ENCODE measurements at regions not wholly inside any gene's neighbourhood (a gene's known extent, or its start where the extent isn't known, plus 50 kb on each side); places are given as distances from the start of the nearest gene placed in this dataset.

DNA sequence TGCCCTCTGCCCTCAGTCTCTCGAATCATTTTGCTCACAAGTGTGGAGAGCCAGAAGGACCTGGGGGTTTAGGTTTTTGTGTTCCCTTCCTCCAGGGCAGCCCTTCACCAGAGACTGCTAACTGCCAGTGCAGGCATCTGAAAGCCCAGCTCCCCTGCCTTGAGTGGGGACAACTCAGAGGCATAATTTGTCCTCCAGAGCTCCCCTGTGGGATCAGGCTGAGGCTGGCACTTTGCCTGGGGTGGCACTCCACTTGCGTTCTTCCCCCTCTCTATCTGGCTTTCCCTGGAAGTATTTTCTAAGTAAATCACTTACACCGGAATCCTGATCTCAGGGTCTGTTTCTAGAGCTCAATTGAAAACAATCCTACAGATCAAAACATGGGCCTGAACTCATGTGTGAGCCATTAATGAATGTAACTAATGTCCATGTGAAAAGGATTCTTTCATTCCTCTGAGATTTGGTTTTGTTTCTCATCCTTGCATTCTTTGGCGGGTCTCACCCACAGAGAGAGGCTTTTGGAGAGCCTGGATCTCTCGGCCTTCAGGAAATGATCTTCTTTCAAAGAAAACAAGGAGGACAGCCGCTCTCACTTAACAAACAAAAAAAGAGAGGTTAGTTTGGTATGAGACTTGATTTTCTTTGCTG, 125.7 kb upstream of the RIPOR2 start:
- no peak overlapping the region for H3K9ac ChIP-seq (ENCODE audit: low read depth in 1 of 2, low read length in 2 of 2)
- H3K4me1 ChIP-seq (ENCODE audit: control insufficient read depth in 2 of 2, insufficient read depth in 2 of 2, low read length in 2 of 2) = no peaks in the 10 kb centered on the region
- H3K9me3 ChIP-seq (ENCODE audit: control insufficient read depth in 2 of 2, low read length in 2 of 2) = no peaks in the 10 kb centered on the region
- H3K27me3 ChIP-seq (ENCODE audit: control insufficient read depth in 2 of 2, insufficient read depth in 2 of 2, low read length in 2 of 2) = peaks cover 0 to 5% of the 10 kb centered on the region in 2 donors
- no peak overlapping the region for H3K27ac ChIP-seq (ENCODE audit: low read depth in 2 of 2, low read length in 2 of 2)
- no peaks in the 10 kb centered on the region for H3K36me3 ChIP-seq (ENCODE audit: control insufficient read depth in 2 of 2, insufficient read depth in 2 of 2, low read length in 2 of 2)
- no peak overlapping the region for H3K4me3 ChIP-seq (ENCODE audit: low read length in 2 of 2)

DNA sequence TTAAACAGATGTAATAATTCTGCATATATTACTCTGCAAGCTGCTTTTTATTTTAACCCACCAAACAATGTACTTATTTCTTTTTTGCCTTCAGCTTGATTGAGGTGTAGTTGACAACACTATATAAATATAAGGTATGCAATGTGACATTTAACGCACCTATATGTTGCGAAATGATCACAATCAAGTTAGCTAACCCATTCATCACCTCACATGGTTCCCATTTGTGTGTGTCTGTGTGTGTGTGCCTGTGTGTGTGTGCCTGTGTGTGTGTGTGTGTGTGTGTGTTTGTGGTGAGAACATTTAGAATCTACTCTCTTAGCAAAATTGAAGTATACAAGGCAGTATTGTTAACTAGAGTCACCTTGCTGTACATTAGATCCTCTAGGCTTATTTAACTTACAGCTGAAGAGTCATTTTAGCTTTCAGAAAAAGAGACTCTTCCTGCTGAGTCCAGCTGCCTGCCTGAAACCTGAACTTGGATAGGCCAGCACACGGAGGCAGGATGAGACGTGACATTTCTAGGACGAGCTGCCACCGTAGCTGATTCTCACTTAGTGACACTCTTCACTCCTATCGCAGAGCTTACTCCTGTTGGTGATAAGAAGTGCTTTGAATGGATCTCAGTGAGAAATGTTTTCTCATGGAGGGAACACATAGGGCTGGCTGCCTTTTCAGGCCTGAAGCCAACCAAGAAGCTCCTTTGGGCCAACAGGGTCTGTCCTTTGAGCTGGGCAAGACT, 126.5 kb upstream of the RIPOR2 start:
- Histone ChIP-seq H3K27ac (ENCODE audit: low read depth in 2 of 2, low read length in 2 of 2) (no peak overlapping the region), H3K9ac (ENCODE audit: low read depth in 1 of 2, low read length in 2 of 2) (no peak overlapping the region), H3K4me1 (ENCODE audit: control insufficient read depth in 2 of 2, insufficient read depth in 2 of 2, low read length in 2 of 2) (no peaks in the 10 kb centered on the region), H3K9me3 (ENCODE audit: control insufficient read depth in 2 of 2, low read length in 2 of 2) (no peaks in the 10 kb centered on the region), H3K4me3 (ENCODE audit: low read length in 2 of 2) (no peak overlapping the region), H3K36me3 (ENCODE audit: control insufficient read depth in 2 of 2, insufficient read depth in 2 of 2, low read length in 2 of 2) (no peaks in the 10 kb centered on the region), H3K27me3 (ENCODE audit: control insufficient read depth in 2 of 2, insufficient read depth in 2 of 2, low read length in 2 of 2) (peaks cover 0 to 5% of the 10 kb centered on the region in 2 donors)

DNA sequence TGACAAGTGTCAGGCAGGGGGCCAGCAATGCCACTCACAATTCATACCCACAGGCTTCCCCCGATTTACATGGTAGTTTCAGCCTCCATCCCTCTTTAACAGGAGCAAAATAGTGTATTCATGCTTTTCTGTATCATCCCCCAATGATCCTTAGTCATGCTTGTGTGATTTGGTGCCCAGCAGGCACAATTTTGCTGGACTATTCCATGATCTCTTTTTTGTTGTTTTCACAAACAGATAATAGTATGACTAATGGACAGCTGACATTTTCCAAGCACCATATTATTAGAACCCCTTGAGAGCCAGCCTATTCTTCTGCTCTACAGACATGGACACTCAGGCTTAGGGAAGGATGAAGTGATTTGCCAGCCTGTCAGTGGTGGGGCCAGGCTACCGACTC, 128.2 kb upstream of the RIPOR2 start:
- Histone ChIP-seq H3K9ac (ENCODE audit: low read depth in 1 of 2, low read length in 2 of 2) (no peak overlapping the region), H3K4me3 (ENCODE audit: low read length in 2 of 2) (no peak overlapping the region), H3K27me3 (ENCODE audit: control insufficient read depth in 2 of 2, insufficient read depth in 2 of 2, low read length in 2 of 2) (peaks cover 0 to 5% of the 10 kb centered on the region in 2 donors), H3K27ac (ENCODE audit: low read depth in 2 of 2, low read length in 2 of 2) (no peak overlapping the region), H3K36me3 (ENCODE audit: control insufficient read depth in 2 of 2, insufficient read depth in 2 of 2, low read length in 2 of 2) (no peaks in the 10 kb centered on the region), H3K4me1 (ENCODE audit: control insufficient read depth in 2 of 2, insufficient read depth in 2 of 2, low read length in 2 of 2) (no peaks in the 10 kb centered on the region), H3K9me3 (ENCODE audit: control insufficient read depth in 2 of 2, low read length in 2 of 2) (no peaks in the 10 kb centered on the region)

DNA sequence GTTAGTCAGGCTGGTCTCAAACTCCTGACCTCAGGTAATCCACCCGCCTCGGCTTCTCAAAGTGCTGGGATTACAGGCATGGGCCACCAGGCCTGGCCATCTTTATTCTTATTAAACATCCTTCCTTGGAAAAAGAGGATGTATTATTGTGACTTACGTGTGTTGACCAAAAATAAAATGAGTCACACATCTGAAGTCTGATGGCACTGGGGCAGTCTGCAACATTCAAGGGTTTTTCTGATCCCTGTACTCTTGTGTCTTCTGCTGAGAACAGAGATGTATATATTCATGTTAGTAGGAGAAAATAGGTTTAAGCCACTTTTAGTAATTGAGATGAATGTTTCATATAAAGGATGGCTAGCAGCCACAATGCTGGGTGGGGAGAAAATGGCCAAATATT, 129.9 kb upstream of the RIPOR2 start:
- Histone ChIP-seq H3K4me1 (ENCODE audit: control insufficient read depth in 2 of 2, insufficient read depth in 2 of 2, low read length in 2 of 2) (no peaks in the 10 kb centered on the region), H3K9ac (ENCODE audit: low read depth in 1 of 2, low read length in 2 of 2) (no peak overlapping the region), H3K4me3 (ENCODE audit: low read length in 2 of 2) (no peak overlapping the region), H3K27ac (ENCODE audit: low read depth in 2 of 2, low read length in 2 of 2) (no peak overlapping the region), H3K27me3 (ENCODE audit: control insufficient read depth in 2 of 2, insufficient read depth in 2 of 2, low read length in 2 of 2) (peaks cover 0 to 5% of the 10 kb centered on the region in 2 donors), H3K36me3 (ENCODE audit: control insufficient read depth in 2 of 2, insufficient read depth in 2 of 2, low read length in 2 of 2) (no peaks in the 10 kb centered on the region), H3K9me3 (ENCODE audit: control insufficient read depth in 2 of 2, low read length in 2 of 2) (no peaks in the 10 kb centered on the region)

DNA sequence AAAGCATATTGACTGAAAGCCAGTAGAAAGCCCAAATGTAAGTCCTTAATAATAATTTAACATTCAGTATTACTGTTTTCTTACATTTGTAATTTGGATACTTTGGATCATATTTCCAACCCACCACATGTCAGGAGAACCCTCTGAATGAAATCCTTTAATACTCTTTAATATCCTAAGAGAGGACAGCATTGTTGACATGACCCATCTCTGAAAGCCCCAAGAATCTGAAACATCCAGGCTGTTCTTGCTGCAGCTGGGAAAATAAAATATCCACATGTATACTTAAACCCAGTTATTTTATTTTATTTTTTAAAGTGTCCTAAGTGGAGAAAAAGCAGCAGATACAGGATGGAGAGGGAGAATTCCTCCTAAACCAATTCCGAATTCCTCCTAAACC, 130.8 kb upstream of the RIPOR2 start:
- H3K9ac ChIP-seq (ENCODE audit: low read depth in 1 of 2, low read length in 2 of 2) = no peak overlapping the region
- no peak overlapping the region for H3K27ac ChIP-seq (ENCODE audit: low read depth in 2 of 2, low read length in 2 of 2)
- peaks cover 0 to 5% of the 10 kb centered on the region in 2 donors for H3K27me3 ChIP-seq (ENCODE audit: control insufficient read depth in 2 of 2, insufficient read depth in 2 of 2, low read length in 2 of 2)
- no peak overlapping the region for H3K4me3 ChIP-seq (ENCODE audit: low read length in 2 of 2)
- no peaks in the 10 kb centered on the region for H3K4me1 ChIP-seq (ENCODE audit: control insufficient read depth in 2 of 2, insufficient read depth in 2 of 2, low read length in 2 of 2)
- no peaks in the 10 kb centered on the region for H3K9me3 ChIP-seq (ENCODE audit: control insufficient read depth in 2 of 2, low read length in 2 of 2)
- H3K36me3 ChIP-seq (ENCODE audit: control insufficient read depth in 2 of 2, insufficient read depth in 2 of 2, low read length in 2 of 2) = no peaks in the 10 kb centered on the region

DNA sequence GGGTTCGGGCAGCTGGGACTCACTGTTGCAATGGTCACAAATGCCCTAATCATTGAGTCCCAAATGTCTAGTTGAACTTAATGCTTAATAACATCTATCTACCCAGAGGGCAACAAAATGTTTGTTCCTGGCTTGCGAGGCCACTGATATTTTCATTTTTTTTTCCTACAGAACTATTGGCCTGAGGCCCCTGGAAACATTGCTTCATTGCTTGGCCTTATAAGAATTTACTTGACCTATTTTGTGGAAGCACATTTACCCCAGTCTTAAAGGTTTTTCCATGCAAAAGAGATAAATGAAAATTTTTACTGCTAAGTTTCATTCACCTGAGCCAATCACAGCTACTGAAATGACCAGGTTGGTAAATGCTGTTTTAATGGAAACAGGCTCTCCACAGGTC, 133.1 kb upstream of the RIPOR2 start:
- Histone ChIP-seq H3K4me3 (ENCODE audit: low read length in 2 of 2) (no peak overlapping the region), H3K9ac (ENCODE audit: low read depth in 1 of 2, low read length in 2 of 2) (no peak overlapping the region), H3K9me3 (ENCODE audit: control insufficient read depth in 2 of 2, low read length in 2 of 2) (no peaks in the 10 kb centered on the region), H3K27ac (ENCODE audit: low read depth in 2 of 2, low read length in 2 of 2) (no peak overlapping the region), H3K36me3 (ENCODE audit: control insufficient read depth in 2 of 2, insufficient read depth in 2 of 2, low read length in 2 of 2) (no peaks in the 10 kb centered on the region), H3K4me1 (ENCODE audit: control insufficient read depth in 2 of 2, insufficient read depth in 2 of 2, low read length in 2 of 2) (no peaks in the 10 kb centered on the region), H3K27me3 (ENCODE audit: control insufficient read depth in 2 of 2, insufficient read depth in 2 of 2, low read length in 2 of 2) (peaks cover 0 to 5% of the 10 kb centered on the region in 2 donors)

DNA sequence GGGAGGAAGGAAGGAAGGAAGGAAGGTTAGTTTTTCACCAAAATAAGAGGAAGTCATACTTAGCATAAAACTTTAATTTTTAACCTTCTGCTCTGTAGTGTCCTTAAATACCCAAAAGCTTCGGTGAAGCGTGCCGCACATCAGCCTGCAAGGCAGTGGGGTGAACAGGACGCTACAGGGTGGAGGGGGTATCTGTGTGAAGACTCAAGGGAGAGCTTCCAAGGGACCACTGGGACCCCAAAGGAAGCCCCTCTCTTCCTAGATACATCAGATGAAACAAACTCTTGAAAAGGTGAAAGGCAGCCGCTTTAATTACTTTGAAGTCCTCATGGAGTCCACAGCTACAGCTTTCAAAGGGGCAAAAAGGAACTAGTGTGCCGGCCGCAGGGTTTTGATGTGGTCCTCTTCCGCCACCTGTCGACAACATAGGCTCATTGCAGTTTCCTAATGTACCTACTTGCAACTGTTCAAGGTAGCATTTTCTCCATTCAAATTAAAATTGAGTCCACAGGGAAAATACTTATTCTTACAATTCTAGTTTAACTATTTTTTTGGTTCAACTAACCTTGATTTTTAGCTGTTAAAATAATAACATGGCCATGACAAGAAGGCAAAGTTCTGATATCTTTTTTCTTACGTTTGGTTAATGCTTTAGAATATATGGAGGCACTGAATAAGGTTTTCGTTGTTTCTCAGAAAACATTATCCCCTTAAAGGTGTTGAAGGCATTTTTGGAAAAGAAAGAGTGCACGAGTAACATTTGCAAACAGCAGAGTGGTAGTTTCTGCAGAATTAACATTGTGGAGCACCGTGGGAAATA, 135.0 kb upstream of the RIPOR2 start:
- Histone ChIP-seq H3K4me3 (ENCODE audit: low read length in 2 of 2) (no peak overlapping the region), H3K9ac (ENCODE audit: low read depth in 1 of 2, low read length in 2 of 2) (no peak overlapping the region), H3K27ac (ENCODE audit: low read depth in 2 of 2, low read length in 2 of 2) (no peak overlapping the region), H3K36me3 (ENCODE audit: control insufficient read depth in 2 of 2, insufficient read depth in 2 of 2, low read length in 2 of 2) (no peaks in the 10 kb centered on the region), H3K4me1 (ENCODE audit: control insufficient read depth in 2 of 2, insufficient read depth in 2 of 2, low read length in 2 of 2) (no peaks in the 10 kb centered on the region), H3K9me3 (ENCODE audit: control insufficient read depth in 2 of 2, low read length in 2 of 2) (no peaks in the 10 kb centered on the region), H3K27me3 (ENCODE audit: control insufficient read depth in 2 of 2, insufficient read depth in 2 of 2, low read length in 2 of 2) (no peaks in the 10 kb centered on the region)

DNA sequence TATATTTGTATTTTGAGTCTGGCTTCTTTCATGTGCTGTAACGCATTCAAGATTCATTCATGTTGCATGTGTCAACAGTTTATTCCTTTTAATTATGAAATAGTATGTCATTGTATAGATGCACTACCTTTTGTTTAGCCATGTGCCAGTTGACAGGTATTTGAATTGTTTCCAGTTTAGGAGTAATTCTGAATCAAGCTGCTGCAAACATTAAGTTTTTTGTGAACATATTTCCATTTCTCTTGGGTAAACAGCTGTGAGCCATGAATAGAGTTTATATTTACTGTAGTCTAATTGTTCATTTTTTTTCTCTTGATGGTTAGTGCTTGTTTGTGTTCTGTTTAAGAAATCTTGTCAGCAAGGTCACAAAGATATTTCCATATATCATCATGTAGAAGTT, 142.4 kb upstream of the RIPOR2 start:
- no peaks in the 10 kb centered on the region for H3K9me3 ChIP-seq (ENCODE audit: control insufficient read depth in 2 of 2, low read length in 2 of 2)
- H3K27ac ChIP-seq (ENCODE audit: low read depth in 2 of 2, low read length in 2 of 2) = no peak overlapping the region
- H3K36me3 ChIP-seq (ENCODE audit: control insufficient read depth in 2 of 2, insufficient read depth in 2 of 2, low read length in 2 of 2) = peaks cover 0 to 3% of the 10 kb centered on the region in 2 donors
- H3K4me1 ChIP-seq (ENCODE audit: control insufficient read depth in 2 of 2, insufficient read depth in 2 of 2, low read length in 2 of 2) = no peaks in the 10 kb centered on the region
- H3K27me3 ChIP-seq (ENCODE audit: control insufficient read depth in 2 of 2, insufficient read depth in 2 of 2, low read length in 2 of 2) = no peaks in the 10 kb centered on the region
- H3K4me3 ChIP-seq (ENCODE audit: low read length in 2 of 2) = no peak overlapping the region
- no peak overlapping the region for H3K9ac ChIP-seq (ENCODE audit: low read depth in 1 of 2, low read length in 2 of 2)

DNA sequence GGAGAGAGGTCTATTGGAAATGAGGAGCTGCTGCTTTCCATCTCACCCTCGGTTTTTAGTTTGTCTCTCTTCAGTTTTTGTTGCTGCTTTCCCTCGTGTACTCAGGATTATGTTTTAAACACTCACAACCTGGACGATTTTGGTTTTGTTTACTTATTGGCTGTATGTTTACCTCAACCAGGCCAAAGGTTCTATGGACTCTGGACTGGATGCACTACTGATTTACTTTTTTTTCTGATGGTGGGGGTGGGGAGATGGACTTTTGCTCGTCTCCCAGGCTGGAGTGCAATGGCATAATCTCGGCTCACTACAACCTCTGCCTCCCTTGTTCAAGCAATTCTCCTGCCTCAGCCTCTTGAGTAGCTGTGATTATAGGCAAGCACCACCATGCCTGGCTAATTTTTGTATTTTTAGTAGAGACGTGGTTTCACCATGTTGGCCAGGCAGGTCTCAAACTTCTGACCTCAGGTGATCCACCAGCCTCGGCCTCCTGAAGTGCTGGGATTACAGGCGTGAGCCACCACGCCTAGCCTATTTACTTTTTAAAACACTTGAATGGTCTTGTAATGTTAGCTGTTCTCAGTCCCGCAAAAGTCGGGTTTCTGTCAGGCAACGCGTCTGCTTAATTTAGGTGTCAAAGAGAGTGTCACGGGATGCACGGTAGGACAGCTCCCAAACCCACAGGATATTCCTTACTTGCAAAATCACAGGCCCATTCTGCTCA, 148.2 kb upstream of the RIPOR2 start:
- Histone ChIP-seq H3K4me3 (ENCODE audit: low read length in 2 of 2) (no peak overlapping the region), H3K4me1 (ENCODE audit: control insufficient read depth in 2 of 2, insufficient read depth in 2 of 2, low read length in 2 of 2) (no peaks in the 10 kb centered on the region), H3K9me3 (ENCODE audit: control insufficient read depth in 2 of 2, low read length in 2 of 2) (no peaks in the 10 kb centered on the region), H3K27ac (ENCODE audit: low read depth in 2 of 2, low read length in 2 of 2) (no peak overlapping the region), H3K27me3 (ENCODE audit: control insufficient read depth in 2 of 2, insufficient read depth in 2 of 2, low read length in 2 of 2) (no peaks in the 10 kb centered on the region), H3K36me3 (ENCODE audit: control insufficient read depth in 2 of 2, insufficient read depth in 2 of 2, low read length in 2 of 2) (peaks cover 4 to 22% of the 10 kb centered on the region in 2 donors), H3K9ac (ENCODE audit: low read depth in 1 of 2, low read length in 2 of 2) (no peak overlapping the region)

DNA sequence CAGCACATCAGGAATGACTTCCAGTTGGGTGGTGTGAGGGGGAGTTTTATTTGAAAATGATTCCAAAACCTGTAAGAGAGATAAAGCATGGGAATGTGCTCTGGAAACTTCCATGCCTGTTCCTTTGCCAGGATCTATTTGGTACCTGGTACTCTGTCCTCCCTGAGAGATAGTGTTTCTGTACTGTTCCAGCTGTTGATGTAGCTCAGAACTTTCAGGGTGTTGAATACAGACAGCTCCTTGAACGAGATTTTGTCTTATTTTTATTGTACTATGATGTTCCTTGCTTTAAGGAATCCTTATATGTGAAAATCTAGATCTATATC, 148.7 kb upstream of the RIPOR2 start:
- H3K4me1 ChIP-seq (ENCODE audit: control insufficient read depth in 2 of 2, insufficient read depth in 2 of 2, low read length in 2 of 2) = no peaks in the 10 kb centered on the region
- H3K9ac ChIP-seq (ENCODE audit: low read depth in 1 of 2, low read length in 2 of 2) = no peak overlapping the region
- no peak overlapping the region for H3K4me3 ChIP-seq (ENCODE audit: low read length in 2 of 2)
- no peaks in the 10 kb centered on the region for H3K9me3 ChIP-seq (ENCODE audit: control insufficient read depth in 2 of 2, low read length in 2 of 2)
- H3K27ac ChIP-seq (ENCODE audit: low read depth in 2 of 2, low read length in 2 of 2) = no peak overlapping the region
- no peaks in the 10 kb centered on the region for H3K27me3 ChIP-seq (ENCODE audit: control insufficient read depth in 2 of 2, insufficient read depth in 2 of 2, low read length in 2 of 2)
- H3K36me3 ChIP-seq (ENCODE audit: control insufficient read depth in 2 of 2, insufficient read depth in 2 of 2, low read length in 2 of 2) = peaks cover 4 to 24% of the 10 kb centered on the region in 2 donors

All from mucosa of rectum (tissue), 2 donors.